ENCODE measurements at regions not wholly inside any gene's neighbourhood (a gene's known extent, or its start where the extent isn't known, plus 50 kb on each side); places are given as distances from the start of the nearest gene placed in this dataset.

- peaks cover 3% of the 10 kb centered on the region for H3K27me3 Mint-ChIP-seq
- no peak overlapping the region for H3K4me3 Mint-ChIP-seq
- H3K9ac ChIP-seq (ENCODE audit: low read length): no peak overlapping the region
- no peak overlapping the region for H3K4me3 ChIP-seq (ENCODE audit: control extremely low read depth in 1 of 5, extremely low read depth in 1 of 5, insufficient read depth in 1 of 5, low read depth in 2 of 5, low read length in 4 of 5)
- H3K79me2 ChIP-seq (ENCODE audit: control insufficient read depth, insufficient read depth, low read length): no peaks in the 10 kb centered on the region
- WGBS (ENCODE audit: insufficient coverage): 100% methylated on average over 1 of the region's 5 CpGs
- ChIA-PET POLR2A (no interaction called here), CTCF (no interaction called here)
- H3K9me3 ChIP-seq (ENCODE audit: control extremely low read depth in 1 of 3, control insufficient read depth in 2 of 3, insufficient read depth in 1 of 3, low read length in 2 of 3): no peaks in the 10 kb centered on the region
- no peaks in the 10 kb centered on the region for H3K4me1 Mint-ChIP-seq
- no peaks in the 10 kb centered on the region for H4K20me1 ChIP-seq (ENCODE audit: control insufficient read depth, insufficient read depth, low read length, poor library complexity, severe bottlenecking)
- TF ChIP-seq EZH2 (IDR thresholded peaks at IDR 0.05; ENCODE audit: borderline replicate concordance, insufficient read depth, low read depth, low read length, poor library complexity, severe bottlenecking) (no peak), CTCF (IDR thresholded peaks at IDR 0.05) (no peak)
- no peaks in the 10 kb centered on the region for H3K27me3 ChIP-seq (replicated peaks in 1 of 4; ENCODE audit: control extremely low read depth in 1 of 4, control insufficient read depth in 3 of 4, insufficient read depth in 4 of 4, low read length in 3 of 4)
- H3K4me1 ChIP-seq (ENCODE audit: control insufficient read depth in 2 of 2, insufficient read depth in 2 of 2, low read length in 2 of 2): no peaks in the 10 kb centered on the region
- DNase-seq: no peak
- no peak overlapping the region for H3K27ac Mint-ChIP-seq
- ATAC-seq (ENCODE audit: low read depth): no peak
- no peak overlapping the region for H3K27ac ChIP-seq (ENCODE audit: low read length in 2 of 2)
- no peaks in the 10 kb centered on the region for H3K9me3 Mint-ChIP-seq (ENCODE audit: insufficient read depth)
- H3K4me2 ChIP-seq (replicated peaks; ENCODE audit: low read depth, low read length, poor library complexity, severe bottlenecking): no peak overlapping the region
- no peak overlapping the region for H2AFZ ChIP-seq (ENCODE audit: insufficient read depth, low read depth, low read length, poor library complexity, severe bottlenecking)
- H3K36me3 ChIP-seq (replicated peaks in 1 of 2; ENCODE audit: control extremely low read depth in 1 of 2, control insufficient read depth in 1 of 2, extremely low read depth in 1 of 2, insufficient read depth in 2 of 2, low read length in 1 of 2): no peaks in the 10 kb centered on the region
- intact Hi-C loops (cut with micrococcal nuclease): no loop called here
Measured at GRCh38 chr9:108060175-108060574, 570.6 kb upstream of the KLF4 start.

GRCh38 chr9:108058135-108058814, 568.7 kb upstream of the KLF4 start:
- Histone ChIP-seq H3K27ac (ENCODE audit: low read length in 2 of 2) (no peak overlapping the region), H3K4me2 (replicated peaks; ENCODE audit: low read depth, low read length, poor library complexity, severe bottlenecking) (no peak overlapping the region), H3K9me3 (ENCODE audit: control extremely low read depth in 1 of 3, control insufficient read depth in 2 of 3, insufficient read depth in 1 of 3, low read length in 2 of 3) (no peaks in the 10 kb centered on the region), H3K27me3 (replicated peaks in 1 of 4; ENCODE audit: control extremely low read depth in 1 of 4, control insufficient read depth in 3 of 4, insufficient read depth in 4 of 4, low read length in 3 of 4) (no peaks in the 10 kb centered on the region), H3K4me1 (ENCODE audit: control insufficient read depth in 2 of 2, insufficient read depth in 2 of 2, low read length in 2 of 2) (no peaks in the 10 kb centered on the region), H3K9ac (ENCODE audit: low read length) (no peak overlapping the region), H4K20me1 (ENCODE audit: control insufficient read depth, insufficient read depth, low read length, poor library complexity, severe bottlenecking) (no peaks in the 10 kb centered on the region), H3K79me2 (ENCODE audit: control insufficient read depth, insufficient read depth, low read length) (no peaks in the 10 kb centered on the region), H3K36me3 (replicated peaks in 1 of 2; ENCODE audit: control extremely low read depth in 1 of 2, control insufficient read depth in 1 of 2, extremely low read depth in 1 of 2, insufficient read depth in 2 of 2, low read length in 1 of 2) (no peaks in the 10 kb centered on the region), H3K4me3 (ENCODE audit: control extremely low read depth in 1 of 5, extremely low read depth in 1 of 5, insufficient read depth in 1 of 5, low read depth in 2 of 5, low read length in 4 of 5) (no peak overlapping the region), H2AFZ (ENCODE audit: insufficient read depth, low read depth, low read length, poor library complexity, severe bottlenecking) (no peak overlapping the region)
- intact Hi-C loops (cut with micrococcal nuclease): no loop called here
- POLR2A ChIA-PET: no interaction called here
- Mint-ChIP-seq H3K4me1 (no peaks in the 10 kb centered on the region), H3K27me3 (peaks cover 3% of the 10 kb centered on the region), H3K9me3 (ENCODE audit: insufficient read depth) (no peaks in the 10 kb centered on the region), H3K4me3 (no peak overlapping the region), H3K27ac (no peak overlapping the region)
- DNase-seq: no peak
- TF ChIP-seq EZH2 (IDR thresholded peaks at IDR 0.05; ENCODE audit: borderline replicate concordance, insufficient read depth, low read depth, low read length, poor library complexity, severe bottlenecking) (no peak), CTCF (IDR thresholded peaks at IDR 0.05) (no peak)
- no CpG with 5 or more reads among the region's 6 CpGs for WGBS (ENCODE audit: insufficient coverage)
- ATAC-seq (ENCODE audit: low read depth): no peak
- CTCF ChIA-PET: no interaction called here

Data from B cell (primary cell).